A204.1 (cell line): ENCODE measurements at regions not wholly inside any gene's neighbourhood (a gene's known extent, or its start where the extent isn't known, plus 50 kb on each side); places are given as distances from the start of the nearest gene placed in this dataset.
A peak's percentile ranks its signal among the peaks of the same experiment; 100 is the strongest.
"Not testable (repeated sequence)": the region's sequence is repeated elsewhere in the genome, so short reads cannot be mapped to it uniquely, and the experiment has no call there.

Experiments used
- FAIRE-seq: peaks from 2 replicates; lab custom pipeline; 2012; peaks lifted over from hg19 to GRCh38; lab: Jason Lieb, UNC

- FAIRE-seq, result peak; percentile 48
These were observed 133.3 kb downstream of the TBC1D2B start for GRCh38 chr15:77944002-77944867.

GRCh38 chr15:77942611-77943211 is 134.8 kb downstream of the TBC1D2B start:
- FAIRE-seq, result no peak

DNA sequence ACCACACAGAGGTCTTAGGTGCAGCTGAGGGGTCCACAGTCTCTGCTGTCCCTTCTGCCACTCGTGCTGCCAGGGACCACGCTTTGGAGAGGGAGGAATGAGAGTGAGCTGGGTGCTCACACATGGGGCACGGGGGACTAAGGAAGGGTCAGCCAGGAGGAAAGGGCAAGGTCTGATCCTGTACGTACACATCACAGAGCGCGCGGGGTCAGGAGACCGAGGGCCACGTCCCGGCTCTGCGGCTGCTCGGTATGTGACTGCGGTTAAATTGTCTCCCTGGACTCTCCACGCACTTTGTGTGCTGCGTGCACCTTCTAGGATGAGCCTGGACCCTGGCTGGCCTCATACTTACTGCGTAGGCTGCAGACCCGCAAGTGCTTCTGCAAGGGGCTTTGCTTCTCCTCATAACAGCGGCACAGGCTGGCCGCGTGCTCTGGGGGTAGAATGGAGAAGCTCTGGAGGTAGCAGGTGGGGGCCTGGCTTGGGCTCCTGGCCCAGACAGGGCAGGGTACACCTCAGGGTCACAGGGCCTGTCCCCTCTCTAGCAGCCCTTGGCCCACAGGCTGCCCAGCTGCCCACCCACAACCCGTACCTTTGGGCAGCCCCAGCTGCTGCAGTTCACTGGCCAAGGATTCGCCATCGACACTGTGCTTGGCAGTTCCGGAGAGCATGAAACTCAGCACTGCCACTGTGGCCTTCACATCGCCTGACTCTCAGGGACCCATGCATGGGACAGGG is 136.3 kb downstream of the TBC1D2B start:
- not testable (repeated sequence) for FAIRE-seq

DNA sequence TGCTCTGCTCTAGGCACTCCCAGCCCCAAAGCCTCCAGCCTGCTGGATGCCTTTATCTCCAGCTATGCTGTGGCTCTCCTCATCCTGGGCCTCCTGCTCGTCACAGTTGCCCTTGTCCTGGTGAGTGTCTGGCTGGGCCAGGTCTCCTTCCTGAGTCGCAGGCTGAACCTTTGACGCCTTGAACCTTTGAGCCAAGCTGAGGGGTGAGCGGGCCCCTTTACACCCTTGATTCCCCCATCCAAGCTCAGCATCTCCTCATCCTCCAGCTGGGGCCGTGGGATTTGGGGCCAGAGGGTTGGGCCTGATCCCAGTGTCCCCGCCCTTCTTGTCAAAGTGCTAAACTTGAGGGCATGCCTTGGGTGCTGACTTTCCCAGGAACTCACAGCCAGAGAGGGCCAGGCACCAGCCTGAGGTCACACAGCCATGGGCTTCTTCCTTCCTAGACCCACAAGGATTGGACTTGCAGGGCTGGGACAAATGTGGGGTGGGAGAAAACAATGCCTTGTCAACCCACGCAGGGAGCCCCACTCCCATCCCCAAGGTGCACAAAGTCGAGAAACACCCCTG is 137.0 kb downstream of the TBC1D2B start:
- no peak for FAIRE-seq

GRCh38 chr15:77939851-77940250 is 137.7 kb downstream of the TBC1D2B start:
- no peak for FAIRE-seq

DNA sequence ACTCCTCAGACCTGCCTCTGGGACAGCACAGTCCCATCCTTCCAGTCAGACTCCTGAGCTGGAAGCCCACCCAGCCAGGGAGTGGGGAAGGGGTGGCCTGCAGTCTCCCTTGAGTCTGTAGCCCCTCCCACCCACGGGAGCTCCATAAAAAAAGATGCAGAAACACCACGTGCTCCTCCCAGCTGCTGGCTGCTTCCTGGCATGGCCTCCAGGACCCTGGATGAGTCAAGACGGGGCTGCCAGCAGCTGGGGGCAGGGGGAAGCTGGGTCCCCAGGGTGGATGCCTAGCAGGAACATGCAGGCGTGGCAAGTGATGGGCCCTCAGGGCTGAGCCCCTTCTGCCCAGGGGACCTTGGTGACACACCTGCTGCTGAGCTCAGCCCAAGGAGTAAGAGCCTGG is 138.5 kb downstream of the TBC1D2B start:
- FAIRE-seq, result not testable (repeated sequence)

DNA sequence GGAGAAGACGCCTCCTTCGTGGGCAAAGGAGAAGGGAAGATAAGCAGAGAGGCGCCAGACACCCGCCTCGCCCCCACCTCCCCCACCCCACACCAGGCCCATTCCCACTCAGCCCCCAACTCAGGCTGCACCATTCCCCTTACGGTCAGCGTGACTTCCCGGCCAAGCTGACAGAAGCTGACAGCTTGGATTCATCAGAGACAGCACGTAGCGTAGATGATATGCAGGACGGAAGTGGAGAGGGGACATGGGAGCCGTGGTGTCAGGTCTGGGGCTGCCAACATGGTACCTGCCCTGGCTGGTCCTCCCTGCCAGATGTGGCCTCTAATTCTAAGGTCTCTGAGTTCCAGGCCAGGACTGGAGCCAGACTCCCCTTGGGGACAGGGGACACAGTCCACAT is 139.0 kb downstream of the TBC1D2B start:
- not testable (repeated sequence) for FAIRE-seq

GRCh38 chr15:77936567-77936966 is 140.9 kb downstream of the TBC1D2B start:
- FAIRE-seq, result not testable (repeated sequence)

GRCh38 chr15:77934516-77934915 is 143.0 kb downstream of the TBC1D2B start:
- not testable (repeated sequence) for FAIRE-seq

DNA sequence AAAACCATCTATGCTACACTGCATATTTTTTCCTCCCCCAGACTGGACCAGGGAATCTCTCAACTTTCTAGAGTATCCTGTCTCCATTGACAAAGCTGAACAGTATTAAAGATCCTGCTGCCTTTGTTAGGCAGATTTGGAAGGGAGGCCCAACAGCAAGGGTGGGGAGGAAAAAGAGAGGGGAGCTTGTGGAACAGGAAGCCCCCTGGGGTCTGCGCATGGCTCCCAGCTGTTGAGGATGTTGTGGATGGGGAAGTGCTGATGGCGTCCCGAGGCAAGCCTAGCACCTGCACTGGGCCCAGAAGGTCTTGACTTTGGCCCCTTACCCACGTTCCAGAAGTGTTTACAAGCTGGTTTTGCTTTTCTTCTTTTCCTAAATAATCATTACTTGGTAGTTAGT is 146.6 kb downstream of the TBC1D2B start:
- FAIRE-seq, result not testable (repeated sequence)

DNA sequence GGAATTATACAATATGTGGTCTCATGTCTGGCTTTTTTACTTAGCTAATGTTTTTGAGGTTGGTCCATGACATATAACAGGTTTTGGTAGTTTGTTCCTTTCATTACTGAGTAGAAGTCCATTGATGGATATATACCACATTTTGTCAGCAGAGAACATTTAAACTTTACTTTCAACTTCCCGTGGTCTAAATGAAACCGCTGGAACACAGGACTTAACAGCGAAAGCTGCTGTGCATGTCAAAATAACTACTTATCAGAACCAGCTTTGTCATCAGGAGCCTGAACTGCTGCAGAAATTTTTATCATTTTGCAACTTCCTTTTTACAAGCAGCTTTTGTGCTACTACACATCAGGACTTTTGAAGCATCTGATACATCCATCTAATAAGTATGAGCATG is 147.0 kb downstream of the TBC1D2B start:
- not testable (repeated sequence) for FAIRE-seq

DNA sequence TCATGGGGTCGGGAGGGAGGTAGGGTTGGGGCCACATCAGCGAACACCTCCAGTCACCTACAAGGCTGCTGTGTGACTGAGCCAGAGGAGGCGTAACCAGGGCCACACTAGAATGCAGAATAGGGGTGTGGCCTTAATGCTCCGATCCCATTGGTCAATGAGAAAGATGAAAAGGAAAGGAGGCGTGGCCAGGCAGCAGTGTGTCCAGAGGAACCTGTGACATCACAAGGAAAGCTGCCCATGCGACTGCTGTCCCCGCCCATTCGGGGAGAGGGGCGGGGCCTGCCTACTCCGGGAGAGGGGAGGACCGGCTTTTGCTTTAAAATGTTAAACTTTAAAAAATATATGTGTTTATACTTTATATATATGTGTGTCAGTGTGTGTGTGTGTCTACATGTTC is 150.7 kb downstream of the TBC1D2B start:
- FAIRE-seq, result not testable (repeated sequence)

DNA sequence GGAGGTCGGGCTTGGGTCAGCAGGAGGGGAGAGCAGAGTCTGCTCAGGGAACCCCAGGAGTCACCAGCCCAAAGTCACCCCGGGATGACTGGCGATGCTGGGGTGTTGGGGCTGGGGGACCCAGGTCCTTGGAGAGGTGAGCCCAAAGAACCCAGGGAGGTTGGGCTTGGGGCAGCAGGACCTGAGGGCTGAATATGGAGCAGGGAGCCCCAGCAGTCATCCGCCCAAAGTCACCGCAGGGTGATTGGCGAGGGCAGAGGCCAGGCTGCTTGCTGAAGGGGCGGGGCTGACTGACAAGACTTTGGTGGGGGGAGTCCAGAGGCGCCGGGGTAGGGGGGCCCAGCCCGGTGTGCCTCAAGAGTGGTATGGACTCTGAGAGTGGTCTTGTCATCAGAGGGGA is 151.2 kb downstream of the TBC1D2B start:
- FAIRE-seq, result not testable (repeated sequence)

DNA sequence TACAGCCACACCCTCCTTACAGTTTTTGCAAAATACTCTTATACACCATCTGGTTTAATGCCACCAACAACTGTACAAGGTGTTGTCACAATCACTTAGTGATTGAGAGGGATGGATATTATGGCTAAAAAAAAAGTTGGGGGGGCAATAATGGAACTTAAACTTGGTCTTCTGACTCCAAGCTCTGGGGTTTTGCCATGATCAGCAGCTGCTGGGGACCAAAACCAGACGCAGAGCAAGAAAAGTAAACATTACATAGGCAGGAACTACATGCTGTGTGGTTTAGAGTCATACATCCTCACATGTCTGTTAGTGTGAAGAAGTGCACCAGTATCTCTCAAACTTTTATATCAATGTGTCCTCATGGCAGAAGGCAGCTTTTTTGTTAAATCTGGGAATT is 152.4 kb downstream of the TBC1D2B start:
- not testable (repeated sequence) for FAIRE-seq

GRCh38 chr15:77921664-77922063 is 155.8 kb downstream of the TBC1D2B start:
- FAIRE-seq, result no peak

- not testable (repeated sequence) for FAIRE-seq
These were observed 160.4 kb downstream of the TBC1D2B start for GRCh38 chr15:77916966-77917635.

- not testable (repeated sequence) for FAIRE-seq
These were observed 161.6 kb downstream of the TBC1D2B start for GRCh38 chr15:77915961-77916330.

DNA sequence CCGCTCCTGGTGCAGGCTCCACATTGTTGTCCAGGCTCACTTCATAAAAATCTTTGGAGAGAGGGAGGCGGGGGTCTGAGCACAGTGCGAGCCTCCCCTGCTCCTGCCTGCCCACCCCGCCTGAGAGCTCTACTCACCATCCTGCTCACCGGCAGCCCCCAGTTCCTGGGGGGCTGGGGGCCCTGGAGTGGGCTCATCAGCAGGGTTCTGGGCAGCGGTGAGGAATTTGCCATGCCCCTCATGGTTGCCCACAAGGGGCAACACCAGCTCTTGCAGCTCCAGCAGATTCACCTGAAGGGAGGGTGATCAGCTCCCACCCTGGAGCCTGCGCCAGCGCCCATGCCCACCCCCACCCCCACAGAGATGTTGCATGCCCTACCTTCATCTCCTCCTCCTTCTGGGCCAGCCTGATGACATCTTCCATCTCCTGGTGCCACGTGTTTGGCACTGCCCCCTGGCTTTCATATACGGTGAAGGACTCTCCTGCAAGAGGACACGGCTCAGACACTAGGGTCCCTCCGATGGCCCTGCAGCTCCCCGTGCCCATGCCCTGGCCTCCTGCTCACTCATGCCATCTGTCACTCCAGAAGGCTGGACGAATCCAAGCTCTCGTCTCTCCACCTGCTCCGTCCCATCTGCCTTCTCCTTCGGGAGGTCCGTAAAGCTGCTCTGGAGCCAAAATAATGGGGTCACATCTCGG is 162.1 kb downstream of the TBC1D2B start:
- no peak for FAIRE-seq

DNA sequence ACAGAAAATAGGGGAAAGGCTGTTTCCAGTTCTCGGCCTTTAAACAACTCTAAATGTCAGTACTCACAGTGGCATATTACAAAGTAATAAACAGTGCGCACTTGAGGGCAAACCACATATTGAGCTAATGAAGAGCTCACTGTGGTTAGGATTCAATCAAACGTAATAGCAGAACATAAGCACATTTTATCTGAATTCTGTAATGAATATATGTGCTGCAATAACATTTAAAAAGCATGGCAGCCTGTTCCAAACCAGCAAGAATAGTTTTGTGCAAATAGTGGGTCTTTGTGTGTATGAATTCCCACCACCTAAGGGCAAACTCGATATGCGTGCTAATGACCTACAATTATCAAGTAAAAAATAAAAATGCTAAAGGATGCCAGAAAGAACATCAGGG is 163.0 kb downstream of the TBC1D2B start:
- FAIRE-seq, result not testable (repeated sequence)

DNA sequence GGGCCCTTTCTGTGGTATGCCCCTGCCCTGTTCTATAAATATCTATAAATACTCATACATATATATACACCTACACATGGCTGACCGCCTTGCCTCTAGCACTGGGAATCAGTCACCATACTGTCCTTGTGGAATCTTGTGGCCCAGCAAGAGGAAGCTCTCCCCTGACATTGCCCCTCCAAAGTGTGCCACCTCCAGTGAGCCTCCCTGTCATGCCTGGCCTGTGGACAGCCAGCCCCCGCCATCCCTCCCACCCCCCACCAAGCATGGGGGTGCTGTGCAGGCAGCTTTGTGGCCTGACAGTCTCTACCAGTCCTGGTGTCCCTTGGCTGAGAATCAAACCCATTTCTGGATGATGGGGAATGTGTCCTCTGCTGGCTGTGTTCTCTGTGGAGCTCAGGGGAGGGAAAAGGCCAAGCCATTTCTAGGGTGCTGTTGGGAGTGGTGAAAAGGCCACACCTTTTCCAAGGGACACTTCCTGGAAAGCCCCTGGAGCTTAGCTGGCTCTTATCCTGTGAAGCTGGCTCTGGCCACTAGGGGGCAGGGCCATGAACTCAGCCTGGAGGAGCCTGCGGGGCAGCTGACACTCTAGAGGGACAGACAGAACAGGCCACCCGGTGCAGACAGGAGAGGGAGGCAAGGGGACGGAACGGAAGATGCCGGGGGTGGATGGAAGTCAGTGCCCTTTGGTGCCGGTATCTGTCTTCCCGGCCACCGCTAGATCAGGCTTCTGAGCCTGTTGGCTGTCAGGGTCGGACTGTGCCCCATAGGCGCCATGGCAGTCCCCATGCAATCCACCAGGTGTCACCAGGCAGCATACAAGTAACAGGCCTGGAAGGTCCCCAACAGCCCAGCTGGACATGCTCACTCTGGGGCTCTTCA is 167.2 kb downstream of the TBC1D2B start:
- FAIRE-seq, result not testable (repeated sequence)
